Heart left ventricle (tissue), 13 donors: ENCODE measurements at regions not wholly inside any gene's neighbourhood (a gene's known extent, or its start where the extent isn't known, plus 50 kb on each side); places are given as distances from the start of the nearest gene placed in this dataset.

ENCODE experiments used
- CTCF ChIP-seq, 12 donors: fragments of 200-600 bp; sonication (generic) in 4 of 12; IDR thresholded peaks; one replicate each; pipeline versions ENCODE4 v1.5.0 to v1.8.0; 2018 to 2022; ENCODE audit warnings: antibody characterized with exemption in 12 of 12, mild to moderate bottlenecking in 5 of 12
- POLR2A ChIP-seq, 2 donors: fragments of 450-650 bp; IDR thresholded peaks; one replicate each; pipeline ENCODE4 v1.6.1; 2017; ENCODE audit warnings: antibody characterized with exemption in 2 of 2, mild to moderate bottlenecking in 2 of 2, moderate library complexity in 2 of 2
- donor health status: ischemic (EF 13 %, LVEDD 7.1; RV severe dilation, severe dysfunction).
- donor health status: DM: no; HTN: yes; CAD: no.
- donor health status: DM: no; HTN: no; CAD: no.
- donor health status: ischemic (EF 25% LVEDD 6.9; RV normal size, moderate dysfunction).
- donor health status: ischemic (EF 25% LVEDD 5.7; RV mildly dilated, moderate dysfunction).
- donor health status: ischemic (EF 35%, LVEDD 5.7; RV mildly dilated, moderate dysfunction).
- donor health status: nonischemic (EF 11% LVEDD 7.7; RV severe dilation, severe dysfunction).
- donor health status: DM: yes; HTN: yes; CAD: no.
- donor health status: PGD.
- donor health status: ischemic (EF 29% LVEDD 5.4; RV normal size, mild dysfunction).
- donor health status: nonischemic (EF 23%, LVEDD 6.1; RV moderate dilation, normal function).

DNA sequence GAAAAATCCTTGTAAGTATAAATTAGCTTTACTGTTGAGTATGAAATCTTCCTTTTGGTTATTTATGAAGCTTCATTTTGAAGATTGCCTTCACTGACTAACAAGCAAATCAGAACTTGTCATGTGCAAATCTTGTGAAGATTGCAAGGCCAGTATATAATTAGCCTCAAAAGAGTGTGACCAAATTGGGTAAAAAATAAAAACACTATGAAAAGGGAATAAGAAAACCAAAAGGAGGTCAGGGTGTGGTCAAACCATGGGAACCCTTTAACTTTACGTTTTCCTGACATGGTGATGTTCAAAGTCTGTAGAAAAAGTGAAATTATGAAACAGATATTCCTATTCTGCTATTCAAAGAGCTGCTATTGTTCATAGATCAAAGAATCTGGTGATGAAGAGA, 230.3 kb downstream of the BCAT1 start:
- TF ChIP-seq POLR2A (IDR thresholded peaks at IDR 0.05) (no peak), CTCF (IDR thresholded peaks at IDR 0.05) (no peak)
